HEK293 (cell line): ENCODE measurements at regions not wholly inside any gene's neighbourhood (a gene's known extent, or its start where the extent isn't known, plus 50 kb on each side); places are given as distances from the start of the nearest gene placed in this dataset.

Experiments
- KLF1 ChIP-seq: fragments of 450-650 bp; formaldehyde crosslinking; IDR thresholded peaks from 2 replicates; pipeline ENCODE4 v1.5.1; 2016; ENCODE audit warnings: missing biosample characterization, missing genetic modification characterization
- TF ChIP-seq, protein P1 (sequence below): fragments of 450-650 bp; formaldehyde crosslinking; IDR thresholded peaks from 2 replicates; pipeline ENCODE4 v1.5.1; 2016; ENCODE audit warnings: missing biosample characterization, missing genetic modification characterization
- TF ChIP-seq, protein P2 (sequence below): fragments of 450-650 bp; formaldehyde crosslinking; IDR thresholded peaks from 2 replicates; pipeline ENCODE4 v1.5.1; 2016; ENCODE audit warnings: missing biosample characterization, missing genetic modification characterization
- TF ChIP-seq, protein P3 (sequence below): fragments of 450-650 bp; formaldehyde crosslinking; IDR thresholded peaks from 2 replicates; pipeline ENCODE4 v1.5.1; 2016; ENCODE audit warnings: missing biosample characterization, missing genetic modification characterization

DNA sequence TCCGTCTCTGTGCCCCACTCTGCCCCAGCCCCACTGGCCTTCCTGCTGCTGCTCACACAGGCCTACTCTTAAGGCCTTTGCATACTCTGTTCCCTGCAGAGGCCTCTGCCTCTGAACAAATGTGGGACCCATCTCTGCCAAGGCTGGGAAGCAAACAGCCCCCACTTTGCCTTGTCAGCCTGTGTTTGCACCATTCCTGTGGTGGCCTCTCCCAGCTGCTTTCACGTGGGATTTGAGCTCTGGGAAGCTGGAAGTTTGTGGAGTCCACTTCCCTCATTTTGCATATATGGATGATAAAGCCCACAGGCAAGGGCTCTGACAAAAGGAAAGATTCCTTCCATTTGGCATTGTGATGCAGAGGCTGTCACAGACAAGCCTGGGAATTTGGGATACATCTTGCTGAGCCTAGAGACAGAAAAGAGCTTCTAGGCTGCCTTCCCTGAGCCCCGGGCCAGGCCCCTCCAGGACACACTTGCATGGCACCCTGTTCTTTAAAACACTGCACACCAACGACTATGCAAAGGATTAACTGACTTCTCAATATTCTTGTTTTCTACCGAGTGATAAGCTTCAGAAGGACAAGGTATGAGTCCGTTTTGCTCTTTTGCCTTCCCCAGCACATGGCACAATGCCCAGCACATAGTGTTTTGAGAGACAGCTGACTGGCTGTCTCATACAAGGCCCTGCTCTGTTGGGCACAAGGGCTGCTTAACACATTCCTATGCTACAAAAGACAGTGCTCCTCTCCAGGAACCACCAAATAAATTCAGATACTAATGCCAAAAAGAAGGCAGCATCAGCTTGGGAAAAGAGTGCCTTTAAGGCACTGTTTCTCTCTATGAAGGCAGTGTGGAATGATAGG lies 120.7 kb upstream of the TOPAZ1 start:
- TF ChIP-seq, protein P1, sequence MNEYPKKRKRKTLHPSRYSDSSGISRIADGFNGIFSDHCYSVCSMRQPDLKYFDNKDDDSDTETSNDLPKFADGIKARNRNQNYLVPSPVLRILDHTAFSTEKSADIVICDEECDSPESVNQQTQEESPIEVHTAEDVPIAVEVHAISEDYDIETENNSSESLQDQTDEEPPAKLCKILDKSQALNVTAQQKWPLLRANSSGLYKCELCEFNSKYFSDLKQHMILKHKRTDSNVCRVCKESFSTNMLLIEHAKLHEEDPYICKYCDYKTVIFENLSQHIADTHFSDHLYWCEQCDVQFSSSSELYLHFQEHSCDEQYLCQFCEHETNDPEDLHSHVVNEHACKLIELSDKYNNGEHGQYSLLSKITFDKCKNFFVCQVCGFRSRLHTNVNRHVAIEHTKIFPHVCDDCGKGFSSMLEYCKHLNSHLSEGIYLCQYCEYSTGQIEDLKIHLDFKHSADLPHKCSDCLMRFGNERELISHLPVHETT (tag by site-specific recombination), result no peak
- TF ChIP-seq, protein P2, sequence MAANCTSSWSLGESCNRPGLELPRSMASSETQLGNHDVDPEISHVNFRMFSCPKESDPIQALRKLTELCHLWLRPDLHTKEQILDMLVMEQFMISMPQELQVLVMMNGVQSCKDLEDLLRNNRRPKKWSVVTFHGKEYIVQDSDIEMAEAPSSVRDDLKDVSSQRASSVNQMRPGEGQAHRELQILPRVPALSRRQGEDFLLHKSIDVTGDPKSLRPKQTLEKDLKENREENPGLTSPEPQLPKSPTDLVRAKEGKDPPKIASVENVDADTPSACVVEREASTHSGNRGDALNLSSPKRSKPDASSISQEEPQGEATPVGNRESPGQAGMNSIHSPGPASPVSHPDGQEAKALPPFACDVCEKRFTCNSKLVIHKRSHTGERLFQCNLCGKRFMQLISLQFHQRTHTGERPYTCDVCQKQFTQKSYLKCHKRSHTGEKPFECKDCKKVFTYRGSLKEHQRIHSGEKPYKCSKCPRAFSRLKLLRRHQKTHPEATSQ (tag by site-specific recombination), result no peak
- TF ChIP-seq KLF1 (tag by site-specific recombination), result no peak
- TF ChIP-seq, protein P3, sequence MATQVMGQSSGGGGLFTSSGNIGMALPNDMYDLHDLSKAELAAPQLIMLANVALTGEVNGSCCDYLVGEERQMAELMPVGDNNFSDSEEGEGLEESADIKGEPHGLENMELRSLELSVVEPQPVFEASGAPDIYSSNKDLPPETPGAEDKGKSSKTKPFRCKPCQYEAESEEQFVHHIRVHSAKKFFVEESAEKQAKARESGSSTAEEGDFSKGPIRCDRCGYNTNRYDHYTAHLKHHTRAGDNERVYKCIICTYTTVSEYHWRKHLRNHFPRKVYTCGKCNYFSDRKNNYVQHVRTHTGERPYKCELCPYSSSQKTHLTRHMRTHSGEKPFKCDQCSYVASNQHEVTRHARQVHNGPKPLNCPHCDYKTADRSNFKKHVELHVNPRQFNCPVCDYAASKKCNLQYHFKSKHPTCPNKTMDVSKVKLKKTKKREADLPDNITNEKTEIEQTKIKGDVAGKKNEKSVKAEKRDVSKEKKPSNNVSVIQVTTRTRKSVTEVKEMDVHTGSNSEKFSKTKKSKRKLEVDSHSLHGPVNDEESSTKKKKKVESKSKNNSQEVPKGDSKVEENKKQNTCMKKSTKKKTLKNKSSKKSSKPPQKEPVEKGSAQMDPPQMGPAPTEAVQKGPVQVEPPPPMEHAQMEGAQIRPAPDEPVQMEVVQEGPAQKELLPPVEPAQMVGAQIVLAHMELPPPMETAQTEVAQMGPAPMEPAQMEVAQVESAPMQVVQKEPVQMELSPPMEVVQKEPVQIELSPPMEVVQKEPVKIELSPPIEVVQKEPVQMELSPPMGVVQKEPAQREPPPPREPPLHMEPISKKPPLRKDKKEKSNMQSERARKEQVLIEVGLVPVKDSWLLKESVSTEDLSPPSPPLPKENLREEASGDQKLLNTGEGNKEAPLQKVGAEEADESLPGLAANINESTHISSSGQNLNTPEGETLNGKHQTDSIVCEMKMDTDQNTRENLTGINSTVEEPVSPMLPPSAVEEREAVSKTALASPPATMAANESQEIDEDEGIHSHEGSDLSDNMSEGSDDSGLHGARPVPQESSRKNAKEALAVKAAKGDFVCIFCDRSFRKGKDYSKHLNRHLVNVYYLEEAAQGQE, result no peak
